Osteoblast (primary cell): ENCODE measurements at regions not wholly inside any gene's neighbourhood (a gene's known extent, or its start where the extent isn't known, plus 50 kb on each side); places are given as distances from the start of the nearest gene placed in this dataset.

ENCODE experiments used
- DNase-seq: peaks from one replicate; pipeline ENCODE4 v3.0.0; 2011; ENCODE audit warnings: low spot score, mixed read lengths; ENCODE audit not compliant: insufficient read length; ENCODE audit errors: missing footprints
- H2AFZ ChIP-seq: 2 replicates; pipeline ENCODE4 v1.6.0; 2011; ENCODE audit warnings: mild to moderate bottlenecking, low read length
- H3K27ac ChIP-seq: 2 replicates; pipeline ENCODE4 v1.5.1; 2011; ENCODE audit warnings: mild to moderate bottlenecking, low read depth, low read length, moderate library complexity
- H3K27me3 ChIP-seq: 2 replicates; pipeline ENCODE4 v1.6.0; 2012; ENCODE audit warnings: mild to moderate bottlenecking, control low read depth, inconsistent platforms, low read length, moderate library complexity; ENCODE audit not compliant: insufficient read depth
- H3K36me3 ChIP-seq: 2 replicates; pipeline ENCODE4 v1.5.1; 2011; ENCODE audit warnings: mild to moderate bottlenecking, low read length, control low read depth, moderate library complexity; ENCODE audit not compliant: insufficient read depth
- H3K4me1 ChIP-seq: 2 replicates; pipeline ENCODE4 v1.5.1; 2011; ENCODE audit warnings: mild to moderate bottlenecking, low read length, control low read depth, moderate library complexity; ENCODE audit not compliant: insufficient read depth
- H3K4me2 ChIP-seq: 2 replicates; pipeline ENCODE4 v1.6.0; 2011; ENCODE audit warnings: mild to moderate bottlenecking, low read length; ENCODE audit not compliant: insufficient read depth
- H3K4me3 ChIP-seq: fragments of 200-600 bp; sonication (generic); 3 replicates; pipeline ENCODE4 v1.5.1; 2012; ENCODE audit warnings: mild to moderate bottlenecking, low read length, inconsistent platforms; ENCODE audit not compliant: insufficient read depth
- H3K79me2 ChIP-seq: 2 replicates; pipeline ENCODE4 v1.6.0; 2012; ENCODE audit warnings: mild to moderate bottlenecking, low read length, control low read depth, inconsistent platforms; ENCODE audit not compliant: insufficient read depth
- H3K9me3 ChIP-seq: 2 replicates; pipeline ENCODE4 v1.5.1; 2011; ENCODE audit warnings: low read depth, low read length, control low read depth
- H4K20me1 ChIP-seq: 2 replicates; pipeline ENCODE4 v1.6.0; 2012; ENCODE audit warnings: mild to moderate bottlenecking, low read length, control low read depth; ENCODE audit not compliant: insufficient read depth
- TF ChIP-seq, protein P1 (sequence below): IDR thresholded peaks from 2 replicates; pipeline ENCODE4 v1.5.1; 2011; ENCODE audit warnings: mild to moderate bottlenecking, low read depth, low read length, moderate library complexity; ENCODE audit errors: extremely low read depth

DNA sequence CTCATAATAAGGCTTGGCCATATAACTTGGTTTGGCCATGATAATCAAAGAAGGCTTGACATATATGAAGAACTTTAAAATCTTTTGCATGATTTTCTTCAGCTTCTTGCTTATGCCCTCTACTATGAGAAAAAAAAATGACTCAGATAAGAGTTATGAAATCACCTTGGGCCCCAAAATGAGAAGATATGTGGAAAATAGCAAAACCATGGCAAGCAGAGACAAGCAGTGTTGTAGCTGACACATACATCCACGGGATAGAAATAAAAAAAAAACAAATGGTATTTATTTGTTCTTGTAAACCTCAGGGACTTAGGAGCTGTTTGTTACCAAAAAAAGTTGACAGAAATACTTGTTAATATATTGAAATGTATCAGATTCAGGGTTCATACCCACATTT is 614.8 kb upstream of the BCHE start:
- no peak overlapping the region for H3K27ac ChIP-seq
- no peaks in the 10 kb centered on the region for H3K9me3 ChIP-seq
- H3K4me1 ChIP-seq = no peaks in the 10 kb centered on the region
- TF ChIP-seq, protein P1, sequence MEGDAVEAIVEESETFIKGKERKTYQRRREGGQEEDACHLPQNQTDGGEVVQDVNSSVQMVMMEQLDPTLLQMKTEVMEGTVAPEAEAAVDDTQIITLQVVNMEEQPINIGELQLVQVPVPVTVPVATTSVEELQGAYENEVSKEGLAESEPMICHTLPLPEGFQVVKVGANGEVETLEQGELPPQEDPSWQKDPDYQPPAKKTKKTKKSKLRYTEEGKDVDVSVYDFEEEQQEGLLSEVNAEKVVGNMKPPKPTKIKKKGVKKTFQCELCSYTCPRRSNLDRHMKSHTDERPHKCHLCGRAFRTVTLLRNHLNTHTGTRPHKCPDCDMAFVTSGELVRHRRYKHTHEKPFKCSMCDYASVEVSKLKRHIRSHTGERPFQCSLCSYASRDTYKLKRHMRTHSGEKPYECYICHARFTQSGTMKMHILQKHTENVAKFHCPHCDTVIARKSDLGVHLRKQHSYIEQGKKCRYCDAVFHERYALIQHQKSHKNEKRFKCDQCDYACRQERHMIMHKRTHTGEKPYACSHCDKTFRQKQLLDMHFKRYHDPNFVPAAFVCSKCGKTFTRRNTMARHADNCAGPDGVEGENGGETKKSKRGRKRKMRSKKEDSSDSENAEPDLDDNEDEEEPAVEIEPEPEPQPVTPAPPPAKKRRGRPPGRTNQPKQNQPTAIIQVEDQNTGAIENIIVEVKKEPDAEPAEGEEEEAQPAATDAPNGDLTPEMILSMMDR = no peak
- no peaks in the 10 kb centered on the region for H4K20me1 ChIP-seq
- DNase-seq = no peak
- H3K4me2 ChIP-seq = no peak overlapping the region
- H3K79me2 ChIP-seq = no peaks in the 10 kb centered on the region
- no peaks in the 10 kb centered on the region for H3K36me3 ChIP-seq
- H3K27me3 ChIP-seq = no peaks in the 10 kb centered on the region
- H2AFZ ChIP-seq = no peak overlapping the region
- no peak overlapping the region for H3K4me3 ChIP-seq

DNA sequence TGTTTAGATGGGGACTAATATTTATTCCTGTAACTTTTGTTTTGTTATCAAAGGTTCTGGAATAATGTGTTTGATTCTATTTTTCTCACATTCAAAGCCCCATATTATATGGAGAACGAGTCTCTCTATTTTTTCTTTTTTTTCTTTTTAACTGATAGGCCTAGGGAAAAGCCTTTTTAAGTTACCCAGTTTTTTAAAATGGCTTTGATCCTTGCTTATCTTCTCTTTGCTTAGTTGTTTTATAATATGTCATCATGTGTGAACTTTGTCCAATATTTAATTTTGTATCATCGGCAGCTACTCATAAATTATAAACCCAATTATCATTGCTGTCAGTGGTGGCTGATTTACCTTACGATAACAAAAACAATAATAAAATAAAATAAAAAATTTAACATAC is 610.3 kb upstream of the BCHE start:
- Histone ChIP-seq H3K79me2 (no peaks in the 10 kb centered on the region), H3K4me2 (no peak overlapping the region), H2AFZ (no peak overlapping the region), H3K27ac (no peak overlapping the region), H4K20me1 (no peaks in the 10 kb centered on the region), H3K27me3 (no peaks in the 10 kb centered on the region), H3K36me3 (no peaks in the 10 kb centered on the region), H3K4me1 (no peaks in the 10 kb centered on the region), H3K9me3 (peaks cover 5% of the 10 kb centered on the region), H3K4me3 (no peak overlapping the region)
- no peak for DNase-seq
- TF ChIP-seq, protein P1 = no peak

DNA sequence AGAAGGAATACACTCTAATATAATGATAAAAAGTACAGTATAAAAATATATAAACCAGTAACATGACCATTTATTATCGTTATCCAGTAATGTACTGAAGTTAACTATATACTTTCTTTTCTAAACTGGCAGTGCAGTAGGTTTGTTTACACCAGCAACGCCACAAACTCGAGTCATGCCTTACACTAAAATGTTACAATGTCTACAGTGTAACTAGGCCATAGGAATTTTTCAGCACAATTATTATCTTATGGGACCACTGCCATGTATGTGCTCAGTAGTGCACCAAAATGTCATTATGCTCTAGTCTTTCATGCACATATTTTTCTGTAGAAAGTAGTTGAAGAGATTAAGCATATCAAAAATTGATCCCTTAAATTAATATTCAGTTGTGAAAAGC is 609.8 kb upstream of the BCHE start:
- peaks cover 5% of the 10 kb centered on the region for H3K9me3 ChIP-seq
- no peaks in the 10 kb centered on the region for H3K27me3 ChIP-seq
- TF ChIP-seq, protein P1 = no peak
- no peak overlapping the region for H3K27ac ChIP-seq
- no peaks in the 10 kb centered on the region for H3K79me2 ChIP-seq
- H3K4me3 ChIP-seq = no peak overlapping the region
- no peak overlapping the region for H3K4me2 ChIP-seq
- no peaks in the 10 kb centered on the region for H4K20me1 ChIP-seq
- H3K4me1 ChIP-seq = no peaks in the 10 kb centered on the region
- no peak overlapping the region for H2AFZ ChIP-seq
- no peaks in the 10 kb centered on the region for H3K36me3 ChIP-seq
- no peak for DNase-seq

DNA sequence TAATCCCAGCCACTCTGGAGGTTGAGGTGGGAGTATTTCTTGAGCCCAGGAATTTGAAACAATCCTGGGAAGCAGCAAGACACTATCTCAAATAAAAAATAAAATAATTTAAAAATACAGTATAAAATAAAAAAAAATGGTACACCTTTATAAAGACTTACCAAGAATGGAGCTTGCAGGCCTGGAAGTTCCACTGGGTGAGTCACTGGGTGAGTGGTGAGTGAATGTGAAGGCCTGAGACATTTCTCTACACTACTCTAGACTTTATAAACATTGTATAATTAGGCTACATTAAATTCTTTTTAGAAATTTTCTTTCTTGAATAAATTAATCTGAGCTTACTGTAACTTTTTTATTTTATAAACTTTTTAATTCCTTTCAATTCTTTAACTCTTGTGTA is 609.1 kb upstream of the BCHE start:
- Histone ChIP-seq H2AFZ (no peak overlapping the region), H3K4me2 (no peak overlapping the region), H4K20me1 (no peaks in the 10 kb centered on the region), H3K79me2 (no peaks in the 10 kb centered on the region), H3K36me3 (no peaks in the 10 kb centered on the region), H3K27me3 (no peaks in the 10 kb centered on the region), H3K4me3 (no peak overlapping the region), H3K4me1 (no peaks in the 10 kb centered on the region), H3K27ac (no peak overlapping the region), H3K9me3 (peaks cover 5% of the 10 kb centered on the region)
- TF ChIP-seq, protein P1 = no peak
- no peak for DNase-seq
